ENCODE measurements at regions not wholly inside any gene's neighbourhood (a gene's known extent, or its start where the extent isn't known, plus 50 kb on each side); places are given as distances from the start of the nearest gene placed in this dataset.

DNA sequence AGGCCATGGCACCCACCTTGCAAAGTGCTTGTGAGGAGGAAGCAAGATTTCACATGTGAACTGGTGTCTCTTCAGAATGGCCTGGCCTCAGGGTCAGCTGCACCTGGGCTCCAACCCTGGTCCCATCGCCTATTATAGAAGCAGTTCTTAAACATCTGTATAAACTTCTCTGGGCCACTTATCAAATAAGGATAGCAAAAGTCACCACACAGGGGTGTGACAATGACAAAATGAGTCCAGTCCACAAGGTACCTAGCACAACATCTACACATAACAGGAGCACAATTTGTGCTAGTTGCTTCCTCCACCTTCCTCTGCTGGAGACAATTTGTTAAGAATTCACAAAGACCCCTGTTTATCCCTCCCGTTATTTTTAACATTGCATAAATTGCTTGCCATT, 340.6 kb upstream of the ZMIZ1 start:
- in situ Hi-C loops (cut with HindIII; ENCODE audit: low sequenced_read_pairs), result no loop called here
- DNase-seq (ENCODE audit: low read depth), result no peak
- TF ChIP-seq, protein P1, sequence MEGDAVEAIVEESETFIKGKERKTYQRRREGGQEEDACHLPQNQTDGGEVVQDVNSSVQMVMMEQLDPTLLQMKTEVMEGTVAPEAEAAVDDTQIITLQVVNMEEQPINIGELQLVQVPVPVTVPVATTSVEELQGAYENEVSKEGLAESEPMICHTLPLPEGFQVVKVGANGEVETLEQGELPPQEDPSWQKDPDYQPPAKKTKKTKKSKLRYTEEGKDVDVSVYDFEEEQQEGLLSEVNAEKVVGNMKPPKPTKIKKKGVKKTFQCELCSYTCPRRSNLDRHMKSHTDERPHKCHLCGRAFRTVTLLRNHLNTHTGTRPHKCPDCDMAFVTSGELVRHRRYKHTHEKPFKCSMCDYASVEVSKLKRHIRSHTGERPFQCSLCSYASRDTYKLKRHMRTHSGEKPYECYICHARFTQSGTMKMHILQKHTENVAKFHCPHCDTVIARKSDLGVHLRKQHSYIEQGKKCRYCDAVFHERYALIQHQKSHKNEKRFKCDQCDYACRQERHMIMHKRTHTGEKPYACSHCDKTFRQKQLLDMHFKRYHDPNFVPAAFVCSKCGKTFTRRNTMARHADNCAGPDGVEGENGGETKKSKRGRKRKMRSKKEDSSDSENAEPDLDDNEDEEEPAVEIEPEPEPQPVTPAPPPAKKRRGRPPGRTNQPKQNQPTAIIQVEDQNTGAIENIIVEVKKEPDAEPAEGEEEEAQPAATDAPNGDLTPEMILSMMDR (IDR thresholded peaks at IDR 0.05; ENCODE audit: low read depth, low read length, missing control alignments), result no peak

DNA sequence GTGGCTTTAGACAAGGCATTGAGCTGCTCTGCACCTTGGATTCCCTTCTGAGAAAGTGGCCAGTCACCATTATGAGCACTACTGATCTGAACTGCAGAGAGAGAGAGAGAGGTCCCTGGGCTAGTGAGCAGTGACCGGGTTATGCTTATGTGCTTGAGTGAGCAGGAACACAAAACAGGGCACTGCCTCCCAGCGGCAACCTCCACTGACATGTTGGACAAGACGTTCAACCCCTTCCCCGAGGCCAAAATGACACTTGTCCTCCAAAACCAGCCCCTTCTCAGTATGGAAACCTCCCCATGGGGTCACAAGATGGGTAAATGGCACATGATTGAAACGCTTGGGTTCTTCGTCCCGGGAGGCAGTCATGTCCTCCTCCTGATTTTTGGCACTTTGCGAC, 339.4 kb upstream of the ZMIZ1 start:
- TF ChIP-seq, protein P1 (IDR thresholded peaks at IDR 0.05; ENCODE audit: low read depth, low read length, missing control alignments), result no peak
- no peak for DNase-seq (ENCODE audit: low read depth)
- in situ Hi-C loops (cut with HindIII; ENCODE audit: low sequenced_read_pairs), result no loop called here
- H3K4me3 ChIP-seq (ENCODE audit: low read depth, low read length), result no peak overlapping the region

More for the DNA sequence above, 340.6 kb upstream of the ZMIZ1 start:
- no peak overlapping the region for H3K4me3 ChIP-seq (ENCODE audit: low read depth, low read length)

DNA sequence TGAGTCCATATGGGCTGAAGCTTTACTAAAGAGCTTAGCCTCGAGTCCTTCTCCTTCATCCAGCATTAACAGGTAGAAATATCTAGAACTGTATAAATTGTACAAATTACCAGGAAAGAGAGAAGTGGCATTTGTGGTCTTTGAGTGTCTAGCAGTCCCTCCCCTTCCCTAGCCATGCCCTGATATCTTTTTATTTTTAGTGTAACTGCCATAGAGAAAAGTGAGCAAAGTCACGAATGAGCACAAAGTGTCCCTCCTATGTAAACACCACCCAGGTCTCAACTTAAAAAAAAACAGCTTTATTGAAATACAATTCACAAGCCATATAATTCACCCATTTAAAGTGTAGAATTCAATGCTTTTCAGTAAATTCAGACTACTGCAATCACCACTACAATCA, 339.0 kb upstream of the ZMIZ1 start:
- no peak overlapping the region for H3K4me3 ChIP-seq (ENCODE audit: low read depth, low read length)
- TF ChIP-seq, protein P1 (IDR thresholded peaks at IDR 0.05; ENCODE audit: low read depth, low read length, missing control alignments), result no peak
- DNase-seq (ENCODE audit: low read depth), result no peak
- in situ Hi-C loops (cut with HindIII; ENCODE audit: low sequenced_read_pairs), result no loop called here

DNA sequence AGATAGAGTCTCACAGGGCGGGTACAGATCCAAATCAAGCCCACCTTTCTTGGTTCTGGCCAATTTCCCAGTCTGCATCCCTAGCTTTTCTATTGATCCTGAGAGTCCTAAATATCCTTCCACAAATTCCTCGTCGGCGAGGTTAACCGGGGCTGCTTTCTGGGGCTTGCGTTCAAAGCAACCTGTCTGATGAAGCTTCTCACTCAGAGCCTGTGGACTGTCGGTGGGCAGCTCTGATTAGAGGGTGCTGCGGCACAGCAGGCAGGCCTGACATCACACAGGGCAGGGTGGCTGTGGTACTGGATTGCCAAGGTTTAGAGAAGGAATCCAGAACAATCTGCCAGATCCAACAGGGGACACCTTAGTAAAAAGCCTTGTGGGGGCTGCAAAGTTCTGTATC, 338.0 kb upstream of the ZMIZ1 start:
- DNase-seq (ENCODE audit: low read depth), result no peak
- no peak overlapping the region for H3K4me3 ChIP-seq (ENCODE audit: low read depth, low read length)
- in situ Hi-C loops (cut with HindIII; ENCODE audit: low sequenced_read_pairs), result no loop called here
- TF ChIP-seq, protein P1 (IDR thresholded peaks at IDR 0.05; ENCODE audit: low read depth, low read length, missing control alignments), result no peak

DNA sequence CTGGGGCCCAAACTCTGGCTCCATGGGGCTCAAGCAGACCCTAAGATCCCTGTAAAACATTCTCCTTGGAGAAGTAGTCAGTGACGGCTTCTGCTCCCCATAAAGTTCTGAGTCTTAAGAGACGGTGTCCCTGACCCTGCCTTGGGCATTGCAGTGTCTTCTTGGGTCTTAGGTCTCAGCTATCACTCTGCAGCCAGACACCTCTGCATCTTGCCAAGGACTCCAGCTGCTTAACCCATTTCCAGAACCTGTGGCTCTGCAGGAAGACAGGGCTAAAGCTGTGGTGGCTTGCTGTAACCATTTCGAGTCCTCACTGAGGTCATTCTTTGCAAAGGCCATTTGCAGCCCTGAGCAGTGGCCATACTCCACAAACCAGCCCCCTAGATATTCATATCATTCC, 337.1 kb upstream of the ZMIZ1 start:
- no peak overlapping the region for H3K4me3 ChIP-seq (ENCODE audit: low read depth, low read length)
- DNase-seq (ENCODE audit: low read depth), result no peak
- TF ChIP-seq, protein P1 (IDR thresholded peaks at IDR 0.05; ENCODE audit: low read depth, low read length, missing control alignments), result no peak
- in situ Hi-C loops (cut with HindIII; ENCODE audit: low sequenced_read_pairs), result no loop called here

DNA sequence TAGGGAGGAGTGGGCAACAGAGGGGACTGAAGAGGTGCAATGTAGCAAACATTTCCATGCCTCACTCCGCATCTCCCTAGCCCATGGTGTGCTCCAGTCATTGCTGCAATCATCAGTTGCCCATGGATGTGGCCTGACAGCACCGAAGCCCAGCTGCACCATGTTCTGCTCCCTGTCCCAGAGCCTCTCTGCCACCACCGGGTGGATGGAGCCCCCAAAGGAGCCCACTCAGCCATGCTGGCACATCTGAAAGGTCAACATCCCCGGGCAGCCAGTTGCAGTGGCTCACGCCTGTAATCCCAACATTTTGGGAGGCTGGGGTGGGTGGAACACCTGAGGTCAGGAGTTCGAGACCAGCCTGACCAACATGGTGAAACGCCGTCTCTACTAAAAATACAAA, 336.4 kb upstream of the ZMIZ1 start:
- no peak for DNase-seq (ENCODE audit: low read depth)
- H3K4me3 ChIP-seq (ENCODE audit: low read depth, low read length), result no peak overlapping the region
- in situ Hi-C loops (cut with HindIII; ENCODE audit: low sequenced_read_pairs), result no loop called here
- TF ChIP-seq, protein P1 (IDR thresholded peaks at IDR 0.05; ENCODE audit: low read depth, low read length, missing control alignments), result no peak
